ENCODE measurements at regions not wholly inside any gene's neighbourhood (a gene's known extent, or its start where the extent isn't known, plus 50 kb on each side); places are given as distances from the start of the nearest gene placed in this dataset.

GRCh38 chr2:139686205-139686604 lies 906.0 kb upstream of the NXPH2 start:
- H3K79me2 ChIP-seq (ENCODE audit: insufficient read depth, low read length): no peaks in the 10 kb centered on the region
- H2AFZ ChIP-seq (ENCODE audit: low read depth, low read length, severe bottlenecking): no peak overlapping the region
- H3F3A ChIP-seq (ENCODE audit: insufficient read depth): no peaks in the 10 kb centered on the region
- no peaks in the 10 kb centered on the region for H3K9me2 ChIP-seq (replicated peaks; ENCODE audit: insufficient read depth, low read length)
- H3K27ac ChIP-seq (ENCODE audit: low read depth, low read length): no peak overlapping the region
- H4K20me1 ChIP-seq (ENCODE audit: low read depth, low read length): no peaks in the 10 kb centered on the region
- no peak overlapping the region for H3K9ac ChIP-seq (ENCODE audit: low read length)
- no peak for TF ChIP-seq CTCF (IDR thresholded peaks at IDR 0.05; ENCODE audit: insufficient read depth, low read length, poor library complexity, severe bottlenecking)
- TF ChIP-seq EZH2phosphoT487 (conservative IDR thresholded peaks at IDR 0.05; ENCODE audit: low read length): no peak
- no peaks in the 10 kb centered on the region for H3K36me3 ChIP-seq (ENCODE audit: low read length)
- H3K27me3 ChIP-seq (ENCODE audit: low read length): no peaks in the 10 kb centered on the region
- no peak overlapping the region for H3K4me3 ChIP-seq (ENCODE audit: insufficient read depth, low read length, poor library complexity, severe bottlenecking)
- H3K9me3 ChIP-seq (ENCODE audit: insufficient read depth, low read length): no peaks in the 10 kb centered on the region
- no peak overlapping the region for H3K4me2 ChIP-seq (ENCODE audit: low read depth, low read length, poor library complexity, severe bottlenecking)

GRCh38 chr2:139685090-139685983 lies 905.1 kb upstream of the NXPH2 start:
- H3K27me3 ChIP-seq (ENCODE audit: low read length): no peaks in the 10 kb centered on the region
- no peak for TF ChIP-seq CTCF (IDR thresholded peaks at IDR 0.05; ENCODE audit: insufficient read depth, low read length, poor library complexity, severe bottlenecking)
- no peak for TF ChIP-seq EZH2phosphoT487 (conservative IDR thresholded peaks at IDR 0.05; ENCODE audit: low read length)
- no peaks in the 10 kb centered on the region for H3K79me2 ChIP-seq (ENCODE audit: insufficient read depth, low read length)
- no peaks in the 10 kb centered on the region for H3F3A ChIP-seq (ENCODE audit: insufficient read depth)
- no peaks in the 10 kb centered on the region for H4K20me1 ChIP-seq (ENCODE audit: low read depth, low read length)
- H3K27ac ChIP-seq (ENCODE audit: low read depth, low read length): no peak overlapping the region
- H2AFZ ChIP-seq (ENCODE audit: low read depth, low read length, severe bottlenecking): no peak overlapping the region
- H3K4me2 ChIP-seq (ENCODE audit: low read depth, low read length, poor library complexity, severe bottlenecking): no peak overlapping the region
- H3K9me2 ChIP-seq (replicated peaks; ENCODE audit: insufficient read depth, low read length): no peaks in the 10 kb centered on the region
- H3K9ac ChIP-seq (ENCODE audit: low read length): no peak overlapping the region
- no peak overlapping the region for H3K4me3 ChIP-seq (ENCODE audit: insufficient read depth, low read length, poor library complexity, severe bottlenecking)
- H3K9me3 ChIP-seq (ENCODE audit: insufficient read depth, low read length): no peaks in the 10 kb centered on the region
- no peaks in the 10 kb centered on the region for H3K36me3 ChIP-seq (ENCODE audit: low read length)

GRCh38 chr2:139684286-139684860 lies 904.2 kb upstream of the NXPH2 start:
- H3K4me3 ChIP-seq (ENCODE audit: insufficient read depth, low read length, poor library complexity, severe bottlenecking): no peak overlapping the region

More at GRCh38 chr2:139684286-139684860, 904.2 kb upstream of the NXPH2 start:
- no peak overlapping the region for H2AFZ ChIP-seq (ENCODE audit: low read depth, low read length, severe bottlenecking)
- no peaks in the 10 kb centered on the region for H3F3A ChIP-seq (ENCODE audit: insufficient read depth)
- no peaks in the 10 kb centered on the region for H3K36me3 ChIP-seq (ENCODE audit: low read length)
- no peaks in the 10 kb centered on the region for H3K9me3 ChIP-seq (ENCODE audit: insufficient read depth, low read length)
- no peak overlapping the region for H3K4me2 ChIP-seq (ENCODE audit: low read depth, low read length, poor library complexity, severe bottlenecking)
- TF ChIP-seq EZH2phosphoT487 (conservative IDR thresholded peaks at IDR 0.05; ENCODE audit: low read length) (no peak), CTCF (IDR thresholded peaks at IDR 0.05; ENCODE audit: insufficient read depth, low read length, poor library complexity, severe bottlenecking) (no peak)
- H4K20me1 ChIP-seq (ENCODE audit: low read depth, low read length): no peaks in the 10 kb centered on the region
- no peaks in the 10 kb centered on the region for H3K79me2 ChIP-seq (ENCODE audit: insufficient read depth, low read length)
- H3K27me3 ChIP-seq (ENCODE audit: low read length): no peaks in the 10 kb centered on the region
- H3K27ac ChIP-seq (ENCODE audit: low read depth, low read length): no peak overlapping the region
- H3K9me2 ChIP-seq (replicated peaks; ENCODE audit: insufficient read depth, low read length): no peaks in the 10 kb centered on the region
- H3K9ac ChIP-seq (ENCODE audit: low read length): no peak overlapping the region
